Dermis microvascular lymphatic vessel endothelial cell (primary cell): ENCODE measurements at regions not wholly inside any gene's neighbourhood (a gene's known extent, or its start where the extent isn't known, plus 50 kb on each side); places are given as distances from the start of the nearest gene placed in this dataset.
"Not testable (repeated sequence)": the region's sequence is repeated elsewhere in the genome, so short reads cannot be mapped to it uniquely, and the experiment has no call there.

Experiments used
- DNase-seq, 2 donors: peaks; one replicate each; pipeline versions ENCODE4 v3.0.0 to v3.0.0-alpha.2; 2010; ENCODE audit warnings: low read depth in 2 of 2

DNA sequence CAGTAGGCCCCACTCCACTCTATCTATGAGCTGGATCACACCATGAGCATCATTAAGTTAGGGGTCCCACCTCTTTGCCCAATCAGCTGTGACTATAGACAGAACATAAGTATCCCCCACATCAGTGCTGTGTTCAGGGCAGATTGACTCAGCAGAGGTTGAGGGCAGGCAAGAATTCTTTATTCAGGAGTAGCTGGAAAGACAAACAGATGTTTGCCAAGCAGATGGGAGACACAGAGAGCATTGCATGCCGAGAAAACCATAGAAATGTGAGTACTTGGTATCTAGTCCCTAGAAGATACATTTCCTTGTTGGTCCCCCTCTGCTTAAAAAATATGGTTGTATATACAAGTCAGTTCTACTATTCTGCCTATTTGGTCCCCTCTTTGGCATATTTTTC is 440.8 kb downstream of the RAP2B start:
- DNase-seq = no peak

DNA sequence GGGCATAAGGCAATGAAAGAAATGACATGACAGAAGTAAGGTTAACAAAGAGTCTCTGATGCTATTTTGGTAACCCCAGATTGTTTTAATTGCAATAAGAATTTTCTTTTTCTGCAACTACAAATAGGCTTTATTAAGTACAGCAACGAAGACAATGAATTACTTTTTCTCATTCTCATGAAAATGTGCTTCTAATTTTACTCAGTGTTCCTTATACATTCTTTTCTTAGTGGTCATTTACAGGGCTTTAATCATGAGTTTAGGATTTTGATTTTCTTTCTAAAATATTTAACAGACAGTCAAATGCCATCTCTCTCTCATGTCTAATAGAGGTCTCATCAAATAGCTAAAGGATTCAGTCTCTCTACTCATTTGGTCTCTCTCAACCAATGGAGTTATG is 452.1 kb downstream of the RAP2B start:
- no peak for DNase-seq

DNA sequence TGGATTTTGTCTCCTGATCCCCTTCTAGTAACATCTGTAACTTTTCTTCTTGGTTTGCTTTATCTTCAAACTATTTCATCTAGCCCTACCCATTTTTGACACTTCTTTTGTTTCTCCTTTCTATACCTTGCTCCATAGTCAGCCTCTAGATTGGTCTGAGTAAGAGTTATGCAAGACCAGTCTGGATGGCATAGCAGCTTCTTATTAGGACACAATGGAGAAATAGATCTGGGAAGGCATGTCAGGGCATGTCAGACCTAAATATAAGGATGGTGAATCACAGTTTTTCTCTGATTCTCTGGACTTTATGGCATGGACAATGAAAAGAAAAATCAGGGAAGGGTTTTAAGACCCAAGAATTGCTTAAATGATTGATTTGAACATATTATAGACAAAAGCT is 452.5 kb downstream of the RAP2B start:
- peak in 1 of 2 donors; percentile 68 for DNase-seq

DNA sequence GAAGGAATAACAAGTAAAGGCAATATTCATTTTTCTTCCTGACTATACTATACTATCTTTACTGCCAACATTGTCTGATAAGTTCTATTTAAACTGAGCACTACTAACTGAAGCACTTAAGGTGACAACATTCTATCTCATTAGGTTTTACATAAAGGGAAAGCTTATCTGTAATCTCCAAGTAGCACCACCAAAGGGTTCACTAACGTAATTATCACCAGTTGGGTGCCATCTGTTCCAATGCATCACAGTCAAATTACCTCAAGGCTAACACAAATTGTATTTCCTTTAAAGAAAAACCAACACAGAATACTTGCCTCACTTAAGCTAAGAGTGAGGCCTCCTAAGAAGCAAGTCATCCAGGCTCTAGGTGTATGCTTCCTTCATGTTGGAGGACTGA is 453.8 kb downstream of the RAP2B start:
- no peak for DNase-seq

DNA sequence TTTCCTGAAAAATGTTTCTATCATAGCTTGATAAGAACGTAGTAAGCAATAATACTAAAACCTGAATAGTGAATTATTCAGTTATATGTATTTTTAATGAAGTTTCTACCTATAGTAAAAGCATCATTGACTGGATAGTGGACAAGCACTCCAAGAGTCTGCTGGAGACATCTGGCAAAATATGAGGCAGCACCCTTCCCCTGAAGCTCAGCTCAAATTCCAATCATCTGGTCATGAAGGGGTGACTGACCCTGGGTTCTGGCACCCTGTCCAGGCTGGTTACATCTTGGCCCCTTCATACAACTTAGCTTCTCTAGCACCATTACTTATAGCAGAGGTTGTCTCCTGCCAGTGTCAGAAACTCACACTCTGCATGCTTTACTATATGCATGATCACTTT is 455.4 kb downstream of the RAP2B start:
- no peak for DNase-seq

DNA sequence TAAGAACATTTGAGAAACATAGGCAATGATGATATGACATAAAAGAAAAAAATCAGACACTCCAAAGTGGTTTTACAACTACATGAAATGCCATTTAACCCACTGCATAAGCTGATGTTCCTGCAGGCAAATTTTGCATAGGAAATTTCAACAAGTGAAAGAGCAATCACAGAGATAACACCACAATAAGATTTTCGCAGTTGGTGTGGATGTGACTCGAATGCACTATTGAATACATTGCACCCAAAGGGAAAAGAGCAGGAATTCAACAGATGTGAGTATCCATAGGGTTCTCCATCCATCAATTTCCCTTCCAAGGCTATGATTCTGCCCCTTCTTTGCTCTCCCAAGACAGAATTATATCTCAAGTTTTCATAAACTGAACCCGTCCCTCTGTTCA is 456.1 kb downstream of the RAP2B start:
- DNase-seq = no peak

DNA sequence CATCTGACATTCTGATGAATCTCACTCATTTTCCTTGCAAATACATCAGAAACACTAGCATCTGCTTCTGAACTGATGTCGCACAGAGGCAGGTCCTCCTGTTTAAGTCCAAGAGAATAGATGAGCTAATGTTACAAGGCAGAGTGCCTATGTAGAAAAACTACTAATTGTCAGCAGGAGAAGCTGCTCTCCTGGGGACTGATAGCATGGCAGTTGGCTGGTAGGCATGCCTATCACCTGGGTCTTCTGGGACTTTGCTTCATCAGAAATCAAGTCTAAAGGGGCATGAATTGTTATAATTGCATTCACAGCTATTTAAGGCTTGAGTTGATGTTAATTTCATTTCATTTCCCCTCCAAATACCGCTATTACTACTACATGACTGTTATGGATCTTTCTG is 457.2 kb downstream of the RAP2B start:
- no peak for DNase-seq

DNA sequence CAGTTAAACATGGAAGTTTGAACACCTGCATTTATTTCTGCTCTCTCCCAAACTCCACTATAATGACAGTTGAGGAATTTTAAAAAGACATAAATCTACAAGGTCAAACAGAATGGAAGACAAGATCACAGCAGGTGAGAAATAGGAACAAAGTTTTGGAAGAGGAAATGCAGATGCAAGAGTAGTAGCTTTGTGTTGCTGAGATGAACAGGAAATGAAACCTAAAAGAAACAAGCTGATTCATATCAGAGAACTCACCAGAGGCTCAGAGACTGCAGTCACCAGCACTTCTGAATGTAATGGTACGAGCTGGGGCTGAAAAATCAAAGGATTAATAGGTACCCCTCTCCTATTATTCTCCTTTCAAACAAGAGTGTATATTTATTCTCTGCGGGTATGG is 459.9 kb downstream of the RAP2B start:
- DNase-seq = peak in 1 of 2 donors; percentile 52

DNA sequence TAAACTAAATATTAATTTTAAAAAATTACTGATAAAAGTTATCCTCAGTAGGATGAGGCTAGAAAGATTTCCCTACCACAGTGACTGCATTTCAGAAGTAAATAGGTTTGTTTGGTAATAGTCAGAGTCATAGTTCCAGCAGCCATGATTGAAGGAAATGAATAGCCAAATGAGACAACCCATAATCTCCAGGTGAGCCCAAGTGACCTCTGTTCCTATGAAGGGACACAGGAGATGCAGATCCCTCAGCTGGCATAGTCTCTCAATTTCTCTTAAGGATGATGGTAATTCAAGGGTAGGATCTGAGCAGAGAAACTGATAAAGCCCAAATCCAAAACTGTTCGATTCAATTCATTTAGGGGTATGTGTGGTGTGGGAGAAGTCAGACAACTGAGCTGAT is 461.8 kb downstream of the RAP2B start:
- no peak for DNase-seq

DNA sequence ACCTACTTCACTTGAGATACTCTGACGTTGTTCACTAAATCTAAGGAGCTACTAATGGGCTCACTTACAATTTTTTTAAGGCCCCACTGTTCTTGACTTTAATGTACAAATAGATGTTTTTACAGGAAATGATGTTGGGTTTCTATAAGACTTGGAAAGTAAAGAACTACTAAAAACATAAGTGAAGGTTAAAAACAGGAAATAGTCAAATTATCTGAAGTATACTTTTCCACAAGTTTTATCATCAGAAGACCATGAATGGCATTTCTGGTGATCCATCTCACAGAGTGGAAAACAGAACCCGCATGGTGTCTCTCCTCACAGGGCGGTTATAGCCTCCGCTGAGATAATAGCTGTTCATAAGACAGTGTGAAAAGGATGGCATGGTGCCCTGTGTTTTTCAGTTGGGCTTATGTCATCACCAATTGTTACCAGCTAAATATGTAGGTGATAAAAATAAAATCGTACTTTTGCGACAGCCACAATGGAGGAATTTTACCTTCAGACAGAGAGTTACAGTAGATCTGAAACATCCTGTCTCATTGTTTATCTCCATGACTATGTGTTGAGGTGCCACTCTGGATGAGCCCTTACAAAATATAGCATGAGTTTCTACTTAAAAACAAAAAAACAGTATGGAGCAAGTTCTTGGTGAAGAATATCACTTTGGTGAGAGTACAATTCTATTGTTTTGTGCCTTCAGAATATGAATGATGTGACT is 462.4 kb downstream of the RAP2B start:
- peak; percentile 34 to 90 for DNase-seq

DNA sequence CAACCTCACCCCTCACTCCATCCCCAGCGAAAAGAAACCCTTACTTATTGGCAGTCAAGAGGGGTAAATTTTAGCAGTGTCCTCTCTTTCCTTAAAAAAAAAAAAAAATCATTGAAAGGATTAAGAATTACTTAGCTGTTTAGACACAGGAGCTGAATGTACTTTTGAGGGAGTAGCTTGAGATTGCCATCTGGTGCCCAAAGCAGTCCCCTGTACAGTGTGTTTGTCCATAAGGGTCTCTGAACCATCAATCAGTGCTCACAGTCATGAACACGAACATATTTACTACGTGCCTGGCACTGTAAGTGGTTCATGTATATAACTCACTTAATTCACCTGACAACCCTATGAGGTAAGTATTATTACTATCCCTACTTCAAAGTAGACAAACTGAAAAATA is 463.5 kb downstream of the RAP2B start:
- DNase-seq = peak in 1 of 2 donors; percentile 59

DNA sequence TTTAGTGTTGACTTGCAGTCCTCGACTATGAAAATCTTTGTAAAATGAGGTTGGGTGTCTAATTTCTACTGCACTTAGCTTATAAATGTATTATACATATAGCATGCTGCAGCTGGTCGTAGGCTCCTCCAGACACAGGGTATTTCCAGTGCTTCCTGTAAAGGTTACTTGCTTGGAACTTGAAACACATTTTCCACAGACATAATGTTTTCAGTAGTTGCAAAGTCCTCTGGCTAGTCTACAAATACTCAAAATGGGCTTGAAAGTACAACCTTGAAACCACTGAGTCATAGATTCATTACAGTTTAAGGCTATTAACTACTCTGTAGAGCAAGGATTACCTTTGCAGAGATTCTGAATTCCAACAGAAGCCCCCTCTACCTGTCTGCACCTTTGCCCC is 464.1 kb downstream of the RAP2B start:
- peak in 1 of 2 donors; percentile 78 for DNase-seq

DNA sequence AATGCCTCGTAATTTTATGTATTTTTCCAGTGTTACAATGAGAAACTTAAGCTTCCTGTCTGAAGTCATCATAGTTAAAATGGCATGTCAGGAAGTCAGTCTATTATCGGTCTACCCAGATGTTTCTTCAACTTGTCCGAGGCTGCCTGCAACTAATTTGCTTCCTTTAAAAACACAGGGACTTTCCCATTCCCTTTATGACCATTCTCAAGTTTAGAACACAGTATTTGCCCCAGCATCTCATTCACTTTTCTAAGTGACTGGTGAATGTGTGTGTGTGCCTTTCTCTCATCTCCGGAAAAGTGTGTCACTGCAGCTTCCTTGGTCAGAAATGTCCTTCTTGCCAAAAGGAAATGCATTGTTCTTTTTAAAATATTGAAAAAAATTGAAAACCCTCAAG is 466.6 kb downstream of the RAP2B start:
- peak; percentile 57 to 98 for DNase-seq

DNA sequence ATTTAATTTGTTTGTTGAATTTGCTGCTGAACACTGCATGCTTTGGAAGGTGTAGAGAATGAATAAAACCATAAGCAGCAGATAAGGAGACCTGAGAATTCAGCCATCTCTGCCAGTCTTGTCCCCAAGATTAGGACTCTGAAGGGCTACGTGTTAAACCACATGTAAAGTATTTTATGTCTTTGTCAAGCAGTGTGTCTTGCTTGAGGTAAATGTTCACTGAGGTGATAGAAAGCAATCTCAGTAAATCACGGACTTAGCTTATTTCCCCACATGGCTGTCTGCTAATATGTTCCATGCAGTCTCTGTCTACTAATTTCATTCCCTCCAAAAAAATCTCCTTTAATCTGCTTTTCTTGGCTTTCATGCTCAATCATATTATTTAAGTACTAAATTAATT is 467.1 kb downstream of the RAP2B start:
- DNase-seq = no peak

DNA sequence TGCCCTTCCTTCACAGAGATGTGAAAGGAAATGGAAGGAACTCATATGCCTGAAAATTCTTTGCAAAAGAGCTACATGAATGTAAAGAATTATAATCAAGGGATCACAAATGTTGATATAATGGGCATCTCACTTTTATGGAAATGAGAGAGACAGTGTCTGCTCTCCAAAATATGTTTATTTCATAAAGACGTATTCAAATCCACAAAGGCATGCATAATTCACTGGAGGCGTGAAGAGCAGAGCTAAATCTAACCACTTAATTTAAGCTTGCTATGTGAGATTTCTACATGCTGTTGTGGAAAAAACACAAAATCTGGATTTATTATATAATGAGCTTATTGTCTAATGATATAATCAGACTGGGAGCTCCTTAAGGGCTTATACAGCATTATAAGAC is 469.1 kb downstream of the RAP2B start:
- no peak for DNase-seq

DNA sequence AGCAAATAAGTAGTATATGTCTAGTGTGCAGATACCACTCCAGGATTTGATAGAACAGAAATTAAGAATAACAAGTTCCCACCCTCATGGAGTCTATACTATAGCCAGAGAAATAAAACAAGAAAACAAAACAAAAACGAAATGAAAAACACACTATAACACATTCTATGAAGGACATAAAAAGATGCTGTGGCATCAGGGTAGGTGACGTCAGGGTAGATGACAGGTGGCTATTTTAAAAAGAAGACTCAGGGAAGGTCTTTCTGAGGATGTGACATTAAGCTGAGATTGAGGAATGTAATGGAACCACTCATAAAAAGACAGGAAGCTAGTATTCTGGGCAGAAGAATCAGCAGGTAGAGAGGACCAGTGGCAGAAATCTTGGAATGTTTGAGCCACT is 469.6 kb downstream of the RAP2B start:
- DNase-seq = no peak

DNA sequence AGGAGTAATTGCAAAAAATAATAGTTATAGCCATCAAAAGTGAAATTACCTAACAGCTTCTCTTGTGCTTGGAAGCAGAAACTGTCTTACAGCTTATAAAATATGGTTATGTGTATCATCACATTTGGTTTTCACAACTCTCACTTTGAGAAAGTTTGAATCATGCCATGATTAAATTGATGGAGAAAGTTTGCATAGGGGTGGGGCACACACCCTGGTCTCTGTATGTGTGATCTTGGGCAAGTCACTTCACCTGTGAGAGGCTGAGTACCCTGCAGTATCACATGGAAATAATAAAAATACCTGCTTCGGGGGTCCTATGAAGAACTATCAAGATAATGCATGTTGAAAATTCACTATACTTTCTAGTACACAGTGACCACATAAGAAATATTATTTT is 471.4 kb downstream of the RAP2B start:
- no peak for DNase-seq

DNA sequence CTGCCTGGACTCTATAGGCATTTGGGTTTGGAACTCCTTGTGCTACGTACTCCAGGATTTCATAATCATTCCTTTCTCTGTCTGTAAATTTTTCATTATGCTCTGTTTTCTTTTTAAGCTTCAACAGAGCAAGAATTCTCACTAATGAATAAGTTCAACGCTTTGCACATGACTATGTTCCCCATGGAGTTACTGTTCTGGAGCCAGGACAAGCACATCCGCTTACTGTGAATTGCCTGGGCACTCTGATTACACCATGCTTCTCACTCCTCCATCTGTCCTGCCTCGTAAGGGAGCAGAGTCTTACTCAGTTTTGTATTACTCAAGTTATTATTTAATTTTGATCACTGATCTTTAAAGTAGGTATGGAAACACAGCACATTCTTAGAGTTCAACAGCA is 472.7 kb downstream of the RAP2B start:
- DNase-seq = no peak

DNA sequence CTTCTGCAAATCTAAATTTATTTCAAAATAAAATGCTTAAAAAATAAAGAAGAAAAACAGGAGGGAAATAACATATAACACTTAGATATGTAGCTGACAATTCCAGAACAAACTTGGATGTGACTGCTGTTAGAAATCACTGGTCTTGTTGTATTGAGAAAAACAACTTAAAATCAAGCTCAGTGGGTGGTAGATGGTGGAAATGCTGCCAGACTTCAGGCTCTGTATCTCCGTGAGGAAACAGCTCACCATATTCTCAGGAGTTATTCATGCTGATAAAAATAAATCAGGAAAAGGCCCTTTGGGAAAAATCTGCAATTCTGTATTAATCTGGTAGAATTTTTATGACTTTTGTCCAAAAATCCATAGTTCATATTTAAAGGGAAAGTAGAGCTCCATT is 477.6 kb downstream of the RAP2B start:
- DNase-seq = no peak

DNA sequence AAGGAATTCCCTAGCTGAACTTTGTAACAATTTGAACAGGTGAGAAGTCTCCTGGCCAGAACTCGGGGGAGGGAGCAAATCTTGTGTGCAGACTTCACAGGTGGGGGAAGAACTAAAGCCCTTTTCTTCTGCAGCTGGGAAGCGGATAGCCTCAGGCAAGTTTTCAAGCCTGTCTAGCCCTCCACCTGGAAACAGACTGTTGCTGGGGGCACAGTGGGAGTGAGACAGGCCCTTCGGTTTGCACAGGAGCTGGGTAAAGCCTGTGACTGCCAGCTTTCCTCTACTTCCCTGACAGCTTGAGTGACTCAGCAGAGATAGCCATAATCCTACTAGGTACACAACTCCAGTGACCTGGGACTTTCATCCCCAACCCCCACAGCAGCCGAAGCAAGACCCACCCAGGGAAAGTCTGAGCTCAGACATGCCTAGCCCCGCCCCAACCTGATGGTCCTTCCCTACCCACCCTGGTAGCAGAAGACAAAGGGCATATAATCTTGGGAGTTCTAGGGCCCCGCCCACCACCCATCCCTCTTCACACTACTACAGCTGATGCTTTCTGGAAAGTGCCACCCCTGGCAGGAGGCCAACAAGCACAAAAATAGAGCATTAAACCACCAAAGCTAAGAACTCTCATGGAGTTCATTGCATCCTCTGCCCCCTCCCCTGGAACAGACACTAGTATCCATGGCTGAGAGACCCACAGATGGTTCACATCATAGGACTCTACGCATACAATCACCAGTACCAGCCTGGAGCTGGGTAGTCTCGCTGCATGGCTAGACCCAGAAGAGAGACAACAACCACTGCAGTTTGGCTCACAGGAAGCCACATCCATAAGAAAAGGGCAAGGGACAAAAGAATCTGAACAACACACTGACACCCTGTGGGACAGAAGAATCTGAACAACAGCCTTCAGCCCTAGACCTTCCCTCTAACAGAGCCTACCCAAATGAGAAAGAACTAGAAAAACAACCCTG is 479.0 kb downstream of the RAP2B start:
- no peak for DNase-seq

DNA sequence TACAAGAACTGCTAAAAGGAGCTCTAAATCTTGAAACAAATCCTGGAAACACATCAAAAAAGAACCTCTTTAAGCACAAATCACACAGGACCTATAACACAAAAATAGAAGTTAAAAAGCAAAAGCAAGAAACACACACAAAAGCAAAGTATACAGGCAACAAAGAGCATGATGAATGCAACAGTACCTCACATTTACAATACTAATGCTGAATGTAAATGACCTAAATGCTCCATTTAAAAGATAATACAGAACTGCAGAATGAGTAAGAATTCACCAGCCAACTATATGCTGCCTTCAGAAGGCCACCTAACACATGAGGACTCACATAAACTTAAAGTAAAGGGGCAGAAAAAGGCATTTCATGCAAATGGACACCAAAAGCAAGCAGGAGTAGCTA is 478.6 kb upstream of the ARHGEF26 start:
- not testable (repeated sequence) for DNase-seq

DNA sequence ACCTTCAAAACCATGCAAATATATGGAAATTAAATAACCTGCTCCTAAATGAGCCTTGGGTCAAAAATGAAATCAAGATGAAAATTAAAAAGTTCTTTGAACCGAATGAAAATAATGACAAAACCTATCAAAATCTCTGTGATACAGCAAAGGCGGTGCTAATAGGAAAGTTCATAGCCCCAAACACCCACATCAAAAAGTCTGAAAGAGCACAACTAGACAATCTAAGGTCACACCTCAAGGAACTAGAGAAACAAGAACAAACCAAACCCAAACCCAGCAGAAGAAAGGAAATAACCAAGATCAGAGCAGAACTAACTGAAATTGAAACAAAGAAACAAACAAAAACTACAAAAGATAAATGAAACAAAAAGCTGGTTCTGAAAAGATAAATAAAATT is 477.7 kb upstream of the ARHGEF26 start:
- DNase-seq = not testable (repeated sequence)

DNA sequence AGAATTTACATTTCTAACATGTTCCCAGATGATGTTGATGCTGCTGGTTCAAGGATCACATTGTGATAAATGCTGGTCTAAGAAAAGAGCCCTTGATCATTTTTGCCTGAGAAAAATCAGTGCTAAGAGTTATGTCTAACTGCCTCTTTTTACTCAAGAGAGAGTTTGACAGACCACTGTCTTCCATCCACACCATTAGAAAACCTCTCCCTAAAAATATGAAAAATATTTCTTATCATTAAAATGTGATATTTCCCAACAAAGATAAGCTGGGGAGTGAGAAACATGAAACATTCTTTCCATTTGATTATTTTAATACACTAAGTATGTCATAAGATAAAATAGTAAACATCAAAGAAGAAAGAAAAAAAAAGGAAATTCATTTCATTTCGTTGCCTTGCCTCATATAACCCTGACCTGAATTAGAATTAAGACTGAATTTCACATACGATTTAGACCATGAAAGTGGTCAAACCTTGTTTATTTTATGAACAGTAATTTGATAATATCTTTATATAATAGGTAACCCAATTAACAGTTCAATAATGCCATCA is 471.8 kb upstream of the ARHGEF26 start:
- no peak for DNase-seq
